KMS-11 (cell line): ENCODE measurements at regions not wholly inside any gene's neighbourhood (a gene's known extent, or its start where the extent isn't known, plus 50 kb on each side); places are given as distances from the start of the nearest gene placed in this dataset.
"Not testable (repeated sequence)": the region's sequence is repeated elsewhere in the genome, so short reads cannot be mapped to it uniquely, and the experiment has no call there.

Experiments used
- H2AFZ ChIP-seq: fragments of 200-600 bp; sonication (generic); 2 replicates; pipeline ENCODE4 v1.6.1; 2016; ENCODE audit warnings: antibody characterized with exemption, mixed run types, low read depth
- H3K27ac ChIP-seq: fragments of 200-600 bp; sonication (generic); 2 replicates; pipeline ENCODE4 v1.6.1; 2016; ENCODE audit warnings: mild to moderate bottlenecking, mixed run types
- H3K27me3 ChIP-seq: fragments of 200-600 bp; sonication (generic); 2 replicates; pipeline ENCODE4 v1.6.1; 2017; ENCODE audit warnings: mild to moderate bottlenecking, low read depth, mixed run types, moderate library complexity; ENCODE audit not compliant: insufficient read depth
- H3K36me3 ChIP-seq: fragments of 200-600 bp; sonication (generic); 2 replicates; pipeline ENCODE4 v1.6.1; 2017; ENCODE audit warnings: mild to moderate bottlenecking, mixed run types; ENCODE audit not compliant: insufficient read depth
- H3K4me1 ChIP-seq: fragments of 200-600 bp; sonication (generic); 2 replicates; pipeline ENCODE4 v1.6.1; 2016; ENCODE audit warnings: mild to moderate bottlenecking, low read depth, mixed run types; ENCODE audit not compliant: poor library complexity, severe bottlenecking
- H3K4me2 ChIP-seq: fragments of 200-600 bp; sonication (generic); 2 replicates; pipeline ENCODE4 v1.7.0; 2016; ENCODE audit warnings: mild to moderate bottlenecking, mixed run types
- H3K4me3 ChIP-seq: fragments of 200-600 bp; sonication (generic); IDR thresholded peaks from 2 replicates; pipeline ENCODE4 v1.6.1; 2017; ENCODE audit warnings: low read depth, low read length, mixed read lengths; ENCODE audit not compliant: insufficient read depth
- H3K79me2 ChIP-seq: fragments of 200-600 bp; sonication (generic); 2 replicates; pipeline ENCODE4 v1.6.1; 2016; ENCODE audit warnings: low read depth, mixed run types; ENCODE audit not compliant: insufficient read depth
- H3K9ac ChIP-seq: fragments of 200-600 bp; sonication (generic); 2 replicates; pipeline ENCODE4 v1.6.1; 2016; ENCODE audit warnings: mild to moderate bottlenecking, mixed run types
- H4K20me1 ChIP-seq: fragments of 200-600 bp; sonication (generic); 2 replicates; pipeline ENCODE4 v1.6.1; 2016; ENCODE audit warnings: mild to moderate bottlenecking, mixed run types; ENCODE audit not compliant: insufficient read depth
- CTCF ChIP-seq: fragments of 200-600 bp; sonication (generic); conservative IDR thresholded peaks from 2 replicates; pipeline ENCODE4 v1.6.1; 2017; ENCODE audit warnings: low read depth, mild to moderate bottlenecking, antibody characterized with exemption, low read length, moderate library complexity, mixed read lengths

GRCh38 chr13:97885641-97886040 is 67.8 kb upstream of the IPO5 start:
- H3K27ac ChIP-seq, result no peak overlapping the region
- H3K27me3 ChIP-seq, result no peaks in the 10 kb centered on the region
- no peaks in the 10 kb centered on the region for H4K20me1 ChIP-seq
- H3K4me3 ChIP-seq, result no peak overlapping the region
- H3K4me1 ChIP-seq, result no peaks in the 10 kb centered on the region
- H3K36me3 ChIP-seq, result no peaks in the 10 kb centered on the region
- H2AFZ ChIP-seq, result no peak overlapping the region
- no peak overlapping the region for H3K4me2 ChIP-seq
- TF ChIP-seq CTCF, result no peak
- no peaks in the 10 kb centered on the region for H3K79me2 ChIP-seq
- no peak overlapping the region for H3K9ac ChIP-seq

GRCh38 chr13:97889803-97890202 is 63.7 kb upstream of the IPO5 start:
- Histone ChIP-seq H4K20me1 (no peaks in the 10 kb centered on the region), H3K9ac (no peak overlapping the region), H3K4me1 (no peaks in the 10 kb centered on the region), H3K27me3 (no peaks in the 10 kb centered on the region), H3K36me3 (no peaks in the 10 kb centered on the region), H3K4me3 (no peak overlapping the region), H3K79me2 (no peaks in the 10 kb centered on the region), H3K4me2 (no peak overlapping the region), H2AFZ (no peak overlapping the region), H3K27ac (no peak overlapping the region)
- TF ChIP-seq CTCF, result no peak

GRCh38 chr13:97890573-97890972 is 62.9 kb upstream of the IPO5 start:
- Histone ChIP-seq H3K9ac (no peak overlapping the region), H2AFZ (no peak overlapping the region), H3K4me2 (no peak overlapping the region), H3K27me3 (no peaks in the 10 kb centered on the region), H3K36me3 (no peaks in the 10 kb centered on the region), H4K20me1 (no peaks in the 10 kb centered on the region), H3K4me1 (no peaks in the 10 kb centered on the region), H3K4me3 (no peak overlapping the region), H3K79me2 (no peaks in the 10 kb centered on the region), H3K27ac (no peak overlapping the region)
- TF ChIP-seq CTCF, result no peak

- not testable (repeated sequence) for H4K20me1 ChIP-seq, H2AFZ ChIP-seq, H3K4me2 ChIP-seq, H3K4me1 ChIP-seq, H3K79me2 ChIP-seq, H3K36me3 ChIP-seq, H3K4me3 ChIP-seq, H3K27me3 ChIP-seq, H3K9ac ChIP-seq, H3K27ac ChIP-seq
Measured at GRCh38 chr13:97891964-97892363, 61.5 kb upstream of the IPO5 start.

GRCh38 chr13:97892717-97893116 is 60.8 kb upstream of the IPO5 start:
- no peak overlapping the region for H3K9ac ChIP-seq
- no peaks in the 10 kb centered on the region for H4K20me1 ChIP-seq
- no peak for TF ChIP-seq CTCF
- H3K4me1 ChIP-seq, result no peaks in the 10 kb centered on the region
- no peak overlapping the region for H3K27ac ChIP-seq
- no peaks in the 10 kb centered on the region for H3K79me2 ChIP-seq
- H3K4me2 ChIP-seq, result no peak overlapping the region
- no peaks in the 10 kb centered on the region for H3K36me3 ChIP-seq
- no peaks in the 10 kb centered on the region for H3K27me3 ChIP-seq
- H2AFZ ChIP-seq, result no peak overlapping the region
- H3K4me3 ChIP-seq, result no peak overlapping the region
